ENCODE measurements at regions not wholly inside any gene's neighbourhood (a gene's known extent, or its start where the extent isn't known, plus 50 kb on each side); places are given as distances from the start of the nearest gene placed in this dataset.

- H3K36me3 ChIP-seq: no peaks in the 10 kb centered on the region
Observed at GRCh38 chr13:22320991-22321390, 650.1 kb downstream of the FGF9 start.

GRCh38 chr13:22325761-22326160 lies 654.9 kb downstream of the FGF9 start:
- H3K27ac ChIP-seq: no peak overlapping the region
- H3K27me3 ChIP-seq: no peaks in the 10 kb centered on the region
- no peaks in the 10 kb centered on the region for H3K9me3 ChIP-seq
- no peaks in the 10 kb centered on the region for H3K36me3 ChIP-seq
- H3K4me3 ChIP-seq (ENCODE audit: low read depth in 1 of 2, low read length in 1 of 2): no peak overlapping the region
- H3K4me1 ChIP-seq (ENCODE audit: control insufficient read depth in 1 of 2, insufficient read depth in 1 of 2, low read depth in 1 of 2, low read length in 1 of 2): no peaks in the 10 kb centered on the region
- TF ChIP-seq, protein P1, sequence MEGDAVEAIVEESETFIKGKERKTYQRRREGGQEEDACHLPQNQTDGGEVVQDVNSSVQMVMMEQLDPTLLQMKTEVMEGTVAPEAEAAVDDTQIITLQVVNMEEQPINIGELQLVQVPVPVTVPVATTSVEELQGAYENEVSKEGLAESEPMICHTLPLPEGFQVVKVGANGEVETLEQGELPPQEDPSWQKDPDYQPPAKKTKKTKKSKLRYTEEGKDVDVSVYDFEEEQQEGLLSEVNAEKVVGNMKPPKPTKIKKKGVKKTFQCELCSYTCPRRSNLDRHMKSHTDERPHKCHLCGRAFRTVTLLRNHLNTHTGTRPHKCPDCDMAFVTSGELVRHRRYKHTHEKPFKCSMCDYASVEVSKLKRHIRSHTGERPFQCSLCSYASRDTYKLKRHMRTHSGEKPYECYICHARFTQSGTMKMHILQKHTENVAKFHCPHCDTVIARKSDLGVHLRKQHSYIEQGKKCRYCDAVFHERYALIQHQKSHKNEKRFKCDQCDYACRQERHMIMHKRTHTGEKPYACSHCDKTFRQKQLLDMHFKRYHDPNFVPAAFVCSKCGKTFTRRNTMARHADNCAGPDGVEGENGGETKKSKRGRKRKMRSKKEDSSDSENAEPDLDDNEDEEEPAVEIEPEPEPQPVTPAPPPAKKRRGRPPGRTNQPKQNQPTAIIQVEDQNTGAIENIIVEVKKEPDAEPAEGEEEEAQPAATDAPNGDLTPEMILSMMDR (IDR thresholded peaks at IDR 0.05): no peak

More at GRCh38 chr13:22320991-22321390, 650.1 kb downstream of the FGF9 start:
- Histone ChIP-seq H3K9me3 (no peaks in the 10 kb centered on the region), H3K4me3 (ENCODE audit: low read depth in 1 of 2, low read length in 1 of 2) (no peak overlapping the region), H3K27ac (no peak overlapping the region), H3K4me1 (ENCODE audit: control insufficient read depth in 1 of 2, insufficient read depth in 1 of 2, low read depth in 1 of 2, low read length in 1 of 2) (no peaks in the 10 kb centered on the region), H3K27me3 (no peaks in the 10 kb centered on the region)
- TF ChIP-seq, protein P1 (IDR thresholded peaks at IDR 0.05): no peak

GRCh38 chr13:22332416-22332815 lies 661.5 kb downstream of the FGF9 start:
- TF ChIP-seq, protein P1 (IDR thresholded peaks at IDR 0.05): no peak

DNA sequence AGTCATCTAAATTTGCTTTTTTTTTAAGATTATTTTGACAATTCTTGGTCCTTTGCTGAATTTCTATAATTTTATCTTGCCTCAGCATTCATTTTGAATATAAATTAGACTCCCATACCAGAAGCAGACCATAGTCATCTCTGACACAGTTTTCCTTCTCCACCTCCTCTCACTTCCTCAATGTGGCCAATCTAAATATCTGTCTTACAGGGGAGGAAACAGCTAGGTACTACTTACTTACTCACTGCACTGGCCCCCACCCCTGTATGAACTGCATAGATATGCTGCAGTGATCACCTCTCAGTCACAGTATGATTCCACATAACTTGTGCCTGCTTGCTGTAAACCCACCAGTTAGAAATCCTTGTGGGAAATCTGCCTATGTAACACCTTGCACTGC lies 665.6 kb downstream of the FGF9 start:
- TF ChIP-seq, protein P1 (IDR thresholded peaks at IDR 0.05): no peak
- Histone ChIP-seq H3K4me1 (ENCODE audit: control insufficient read depth in 1 of 2, insufficient read depth in 1 of 2, low read depth in 1 of 2, low read length in 1 of 2) (no peaks in the 10 kb centered on the region), H3K36me3 (no peaks in the 10 kb centered on the region)

More at GRCh38 chr13:22332416-22332815, 661.5 kb downstream of the FGF9 start:
- Histone ChIP-seq H3K27me3 (no peaks in the 10 kb centered on the region), H3K4me3 (ENCODE audit: low read depth in 1 of 2, low read length in 1 of 2) (no peak overlapping the region), H3K27ac (no peak overlapping the region), H3K9me3 (no peaks in the 10 kb centered on the region), H3K4me1 (ENCODE audit: control insufficient read depth in 1 of 2, insufficient read depth in 1 of 2, low read depth in 1 of 2, low read length in 1 of 2) (no peaks in the 10 kb centered on the region), H3K36me3 (no peaks in the 10 kb centered on the region)

GRCh38 chr13:22357132-22357531 lies 686.3 kb downstream of the FGF9 start:
- H3K36me3 ChIP-seq: no peaks in the 10 kb centered on the region
- no peak overlapping the region for H3K4me3 ChIP-seq (ENCODE audit: low read depth in 1 of 2, low read length in 1 of 2)
- no peak overlapping the region for H3K27ac ChIP-seq
- H3K4me1 ChIP-seq (ENCODE audit: control insufficient read depth in 1 of 2, insufficient read depth in 1 of 2, low read depth in 1 of 2, low read length in 1 of 2): no peaks in the 10 kb centered on the region
- H3K27me3 ChIP-seq: no peaks in the 10 kb centered on the region
- TF ChIP-seq, protein P1 (IDR thresholded peaks at IDR 0.05): no peak
- no peaks in the 10 kb centered on the region for H3K9me3 ChIP-seq

More for the DNA sequence above, 665.6 kb downstream of the FGF9 start:
- Histone ChIP-seq H3K9me3 (no peaks in the 10 kb centered on the region), H3K4me3 (ENCODE audit: low read depth in 1 of 2, low read length in 1 of 2) (no peak overlapping the region), H3K27ac (no peak overlapping the region), H3K27me3 (no peaks in the 10 kb centered on the region)

DNA sequence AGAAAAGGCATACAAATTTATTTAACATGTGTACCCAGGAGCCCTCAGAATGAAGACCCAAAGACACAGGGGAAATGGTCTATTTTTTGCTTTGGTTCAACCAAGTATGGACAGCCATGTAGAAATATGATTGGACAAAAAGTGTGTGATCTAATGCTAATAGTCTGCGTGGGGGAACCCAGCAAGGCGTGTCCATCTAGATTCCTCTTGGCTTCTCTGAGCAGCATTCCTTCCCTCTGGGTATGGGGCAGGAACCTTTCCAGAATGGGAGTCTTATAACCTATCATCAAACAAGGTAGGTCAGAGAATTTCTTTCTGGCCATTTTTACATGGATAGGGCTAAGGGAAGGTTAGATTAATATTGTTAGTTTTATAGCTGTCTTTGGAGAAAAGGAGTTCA lies 698.2 kb downstream of the FGF9 start:
- Histone ChIP-seq H3K27ac (no peak overlapping the region), H3K4me1 (ENCODE audit: control insufficient read depth in 1 of 2, insufficient read depth in 1 of 2, low read depth in 1 of 2, low read length in 1 of 2) (no peaks in the 10 kb centered on the region), H3K27me3 (no peaks in the 10 kb centered on the region), H3K9me3 (no peaks in the 10 kb centered on the region), H3K36me3 (no peaks in the 10 kb centered on the region), H3K4me3 (ENCODE audit: low read depth in 1 of 2, low read length in 1 of 2) (no peak overlapping the region)
- TF ChIP-seq, protein P1 (IDR thresholded peaks at IDR 0.05): no peak
